BLaER1 treated with 17β-estradiol and CSF1 and Interleukin-3, amounts not matched to agents 10 nM and 100 nM (cell line): ENCODE measurements at regions not wholly inside any gene's neighbourhood (a gene's known extent, or its start where the extent isn't known, plus 50 kb on each side); places are given as distances from the start of the nearest gene placed in this dataset.

Experiments used
- H3K27ac ChIP-seq, 11 experiments: shearing (Covaris generic); formaldehyde crosslinking; 2 replicates each; pipeline ENCODE4 v1.8.1; 2022
- H3K27me3 ChIP-seq, 11 experiments: shearing (Covaris generic); formaldehyde crosslinking; 2 replicates each; pipeline ENCODE4 v1.8.1; 2022
- H3K36me3 ChIP-seq, 11 experiments: shearing (Covaris generic); formaldehyde crosslinking; 2 replicates each; pipeline ENCODE4 v1.8.1; 2022
- H3K4me1 ChIP-seq, 10 experiments: shearing (Covaris generic); formaldehyde crosslinking; 2 replicates each; pipeline ENCODE4 v1.8.1; 2022
- H3K4me2 ChIP-seq, 11 experiments: shearing (Covaris generic); formaldehyde crosslinking; 2 replicates each; pipeline ENCODE4 v1.8.1; 2022
- H3K4me3 ChIP-seq, 10 experiments: shearing (Covaris generic); formaldehyde crosslinking; 2 replicates each; pipeline ENCODE4 v1.8.1; 2022
- H3K9ac ChIP-seq, 11 experiments: shearing (Covaris generic); formaldehyde crosslinking; 2 replicates each; pipeline ENCODE4 v1.8.1; 2022
- H3K9me3 ChIP-seq, 11 experiments: shearing (Covaris generic); formaldehyde crosslinking; replicated peaks in 1 of 11; 2 replicates each; pipeline ENCODE4 v1.8.1; 2022
- H4K20me1 ChIP-seq, 11 experiments: shearing (Covaris generic); formaldehyde crosslinking; 2 replicates each; pipeline ENCODE4 v1.8.1; 2022
- Cebpa-rat ChIP-seq, 11 experiments: shearing (Covaris generic); IDR thresholded peaks; 2 replicates each; pipeline ENCODE4 v1.8.1; 2022

DNA sequence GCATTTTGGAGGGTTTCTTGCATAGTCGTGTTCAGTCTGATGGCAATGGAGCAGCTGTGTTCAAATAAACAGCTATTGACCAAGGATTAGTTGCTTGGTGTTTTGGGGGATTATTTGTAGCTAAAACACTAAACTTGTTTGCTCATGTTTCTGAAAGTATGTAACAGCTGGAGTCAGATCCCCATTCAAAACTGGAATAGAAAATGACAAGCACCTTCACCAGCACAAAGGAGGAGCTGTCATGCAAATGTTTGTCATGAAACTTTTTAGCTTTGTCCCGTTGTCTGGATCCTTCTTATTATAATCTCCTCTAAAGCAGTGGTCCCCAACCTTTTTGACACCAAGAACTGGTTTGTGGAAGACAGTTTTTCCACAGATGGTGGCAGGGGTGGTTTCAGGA, 96.9 kb upstream of the ZNF236 start:
- H3K4me1 ChIP-seq = peaks cover 0 to 14% (median 10%) of the 10 kb centered on the region in 10 experiments; a peak in 16 of 20 replicates
- TF ChIP-seq Cebpa-rat (IDR thresholded peaks at IDR 0.05) = no peak
- no peak overlapping the region for H3K4me2 ChIP-seq
- no peak overlapping the region for H3K27ac ChIP-seq
- H3K9me3 ChIP-seq = peaks cover 0 to 25% (median 19%) of the 10 kb centered on the region in 11 experiments; a peak in 13 of 22 replicates
- no peak overlapping the region for H3K4me3 ChIP-seq
- no peak overlapping the region for H3K9ac ChIP-seq
- H3K36me3 ChIP-seq = no peaks in the 10 kb centered on the region
- H3K27me3 ChIP-seq = no peaks in the 10 kb centered on the region
- no peaks in the 10 kb centered on the region for H4K20me1 ChIP-seq

DNA sequence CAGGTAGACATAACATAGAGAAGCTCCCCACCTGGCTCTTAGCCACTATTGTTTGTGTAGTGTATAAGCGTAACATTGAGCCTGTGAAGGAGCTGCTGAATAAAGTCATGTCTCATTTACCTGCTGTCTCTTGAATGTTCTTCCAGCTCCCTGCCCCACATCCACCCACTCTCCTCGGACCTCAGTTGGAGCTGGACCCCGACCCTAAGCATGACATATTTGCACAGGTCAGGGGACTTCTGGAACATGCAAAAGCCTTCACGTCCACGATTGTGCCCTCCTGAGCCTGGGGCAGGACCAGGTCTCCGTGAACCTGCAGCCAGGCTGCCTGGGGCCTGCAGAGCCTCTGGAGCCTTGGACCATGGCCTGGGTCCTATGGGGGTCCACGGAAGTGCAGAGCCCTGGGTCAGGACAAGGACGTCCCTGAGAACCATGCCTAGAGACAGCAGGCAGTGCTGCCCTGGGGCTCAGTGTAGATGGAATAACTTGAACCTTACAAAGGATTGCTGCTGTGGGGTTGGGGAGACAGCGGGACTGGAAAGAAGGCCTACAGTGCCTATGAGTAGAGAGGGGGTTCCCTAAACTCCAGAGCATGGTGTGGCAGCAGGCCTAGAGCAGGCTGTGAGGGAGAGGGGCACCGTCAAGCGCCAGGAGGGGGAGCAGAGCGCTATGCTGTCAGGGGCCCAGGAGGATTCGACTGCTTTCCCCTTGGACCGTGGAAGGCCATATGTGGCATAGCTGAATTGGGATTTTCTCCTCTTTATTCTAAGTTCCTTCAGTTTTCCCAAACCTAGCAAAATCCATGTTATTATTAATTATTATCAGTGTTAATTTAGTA, 99.9 kb upstream of the ZNF236 start:
- peaks cover 0 to 13% (median 10%) of the 10 kb centered on the region in 10 experiments; a peak in 16 of 20 replicates for H3K4me1 ChIP-seq
- no peaks in the 10 kb centered on the region for H3K27me3 ChIP-seq
- no peaks in the 10 kb centered on the region for H3K36me3 ChIP-seq
- H3K9me3 ChIP-seq = peaks cover 0 to 6% (median 0%) of the 10 kb centered on the region in 11 experiments; a peak in 1 of 22 replicates
- H3K4me3 ChIP-seq = no peak overlapping the region
- no peak overlapping the region for H3K4me2 ChIP-seq
- no peak for TF ChIP-seq Cebpa-rat (IDR thresholded peaks at IDR 0.05)
- no peaks in the 10 kb centered on the region for H4K20me1 ChIP-seq
- H3K9ac ChIP-seq = no peak overlapping the region
- no peak overlapping the region for H3K27ac ChIP-seq

DNA sequence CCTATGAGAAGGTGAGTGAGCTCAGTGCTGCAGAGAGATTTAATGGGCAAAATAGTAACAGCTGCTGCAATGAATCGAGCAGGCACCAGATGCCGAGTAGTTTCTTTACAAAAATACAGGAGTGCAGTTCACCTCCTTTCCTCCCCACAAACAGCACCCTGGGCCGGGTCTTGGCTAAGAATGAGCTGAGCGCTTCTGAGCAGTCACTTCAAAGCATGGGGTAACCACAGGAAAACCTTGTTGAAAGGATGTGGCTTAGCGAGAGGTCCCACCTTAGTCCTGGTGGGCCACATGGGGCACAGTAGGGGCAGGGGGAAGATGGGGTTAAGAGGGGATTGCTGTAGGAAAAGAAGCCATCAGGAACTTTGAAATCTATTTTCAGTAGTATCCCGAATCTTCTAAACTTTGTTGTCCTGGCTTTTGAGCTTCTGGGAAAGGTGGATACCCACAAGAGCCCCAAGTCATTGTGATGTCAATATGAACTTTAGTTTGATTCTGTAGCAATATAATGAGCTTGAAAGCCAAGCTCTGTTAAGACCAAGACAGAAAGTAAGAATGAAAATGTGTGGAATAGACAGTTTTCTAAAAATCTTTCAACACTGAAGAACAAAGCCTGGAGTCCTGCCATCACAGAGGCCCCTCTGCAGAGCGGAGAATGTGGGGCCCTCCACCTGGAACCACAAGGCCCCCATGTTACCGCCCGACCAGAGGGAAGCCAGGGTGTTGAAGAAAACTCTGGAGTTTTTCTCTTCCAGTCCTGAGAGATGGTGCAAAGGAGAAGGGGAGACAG, 101.0 kb upstream of the ZNF236 start:
- H3K27me3 ChIP-seq = no peaks in the 10 kb centered on the region

DNA sequence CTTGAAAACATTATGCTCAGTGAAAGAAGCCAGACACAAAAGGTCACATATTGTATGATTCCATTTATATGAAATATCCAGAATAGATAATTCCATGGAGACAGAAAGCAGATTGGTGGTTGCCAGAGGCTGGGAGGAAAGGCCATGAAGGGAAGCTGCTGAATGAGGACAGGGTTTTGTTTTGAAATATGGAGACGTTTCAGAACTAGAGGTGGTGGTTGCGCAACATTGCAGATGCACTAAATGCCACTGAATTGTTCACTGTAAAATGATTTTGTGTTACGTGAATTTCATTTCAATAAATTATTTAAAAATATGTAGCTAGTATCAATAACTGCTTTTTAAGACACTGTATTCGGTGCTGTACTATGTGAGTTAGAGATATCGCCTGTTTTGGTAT, 101.7 kb upstream of the ZNF236 start:
- no peak overlapping the region for H3K4me3 ChIP-seq
- H3K9me3 ChIP-seq = no peaks in the 10 kb centered on the region
- H3K9ac ChIP-seq = no peak overlapping the region
- TF ChIP-seq Cebpa-rat (IDR thresholded peaks at IDR 0.05) = peak in 10 of 11 experiments; percentile 33 to 94 (median 76); a peak in 18 of 22 replicates
- peaks cover 0 to 13% (median 10%) of the 10 kb centered on the region in 10 experiments; a peak in 16 of 20 replicates for H3K4me1 ChIP-seq
- H4K20me1 ChIP-seq = no peaks in the 10 kb centered on the region
- H3K27ac ChIP-seq = no peak overlapping the region
- H3K27me3 ChIP-seq = no peaks in the 10 kb centered on the region
- H3K4me2 ChIP-seq = peak overlapping the region in 10 of 11 experiments; percentile 31 to 73 (median 56); a peak in 19 of 22 replicates
- no peaks in the 10 kb centered on the region for H3K36me3 ChIP-seq

More for the DNA sequence above, 101.0 kb upstream of the ZNF236 start:
- no peak for TF ChIP-seq Cebpa-rat (IDR thresholded peaks at IDR 0.05)
- Histone ChIP-seq H4K20me1 (no peaks in the 10 kb centered on the region), H3K36me3 (no peaks in the 10 kb centered on the region), H3K9ac (peak overlapping the region in 1 of 11 experiments; percentile 16; a peak in 1 of 22 replicates), H3K27ac (no peak overlapping the region), H3K4me1 (peaks cover 0 to 13% (median 10%) of the 10 kb centered on the region in 10 experiments; a peak in 16 of 20 replicates), H3K4me2 (peak overlapping the region in 10 of 11 experiments; percentile 31 to 73 (median 56); a peak in 20 of 22 replicates), H3K9me3 (peaks cover 0 to 6% (median 0%) of the 10 kb centered on the region in 11 experiments; a peak in 1 of 22 replicates), H3K4me3 (no peak overlapping the region)

DNA sequence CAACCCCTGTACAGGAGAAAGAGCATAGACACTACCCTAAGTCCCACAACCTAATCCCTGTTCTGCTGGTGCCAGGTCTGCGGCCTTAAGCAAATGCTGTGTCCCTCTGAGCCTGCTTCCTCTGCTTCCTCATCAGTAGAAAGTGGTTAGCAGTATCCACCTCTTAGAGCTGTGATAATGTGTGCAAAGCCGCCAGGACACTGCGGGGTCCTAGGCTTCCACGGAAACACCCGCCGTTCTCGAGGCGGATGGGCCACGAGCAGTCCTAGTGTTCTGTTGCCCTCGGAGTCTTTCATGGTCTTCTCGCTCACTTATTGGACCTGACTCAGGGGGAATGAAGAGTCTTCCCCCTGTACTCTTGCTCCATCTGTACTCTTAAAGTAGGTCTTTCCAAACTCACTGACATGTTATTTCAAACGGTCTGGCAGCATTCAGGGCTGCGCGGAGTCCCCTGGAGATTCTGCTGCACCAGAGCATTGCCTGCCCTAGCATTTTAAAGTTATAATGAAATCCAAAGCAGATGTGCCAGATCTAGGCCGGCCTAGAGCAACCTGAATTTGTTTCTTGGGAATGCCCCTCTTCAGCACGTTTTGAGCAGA, 107.2 kb upstream of the ZNF236 start:
- no peaks in the 10 kb centered on the region for H3K36me3 ChIP-seq
- H3K27me3 ChIP-seq = no peaks in the 10 kb centered on the region
- no peak overlapping the region for H3K9ac ChIP-seq
- H3K4me2 ChIP-seq = no peak overlapping the region
- peaks cover 0 to 13% (median 8%) of the 10 kb centered on the region in 10 experiments; a peak in 11 of 20 replicates for H3K4me1 ChIP-seq
- H3K27ac ChIP-seq = no peak overlapping the region
- no peak for TF ChIP-seq Cebpa-rat (IDR thresholded peaks at IDR 0.05)
- no peak overlapping the region for H3K4me3 ChIP-seq
- H4K20me1 ChIP-seq = no peaks in the 10 kb centered on the region
- no peaks in the 10 kb centered on the region; a peak in 1 of 22 replicates for H3K9me3 ChIP-seq

DNA sequence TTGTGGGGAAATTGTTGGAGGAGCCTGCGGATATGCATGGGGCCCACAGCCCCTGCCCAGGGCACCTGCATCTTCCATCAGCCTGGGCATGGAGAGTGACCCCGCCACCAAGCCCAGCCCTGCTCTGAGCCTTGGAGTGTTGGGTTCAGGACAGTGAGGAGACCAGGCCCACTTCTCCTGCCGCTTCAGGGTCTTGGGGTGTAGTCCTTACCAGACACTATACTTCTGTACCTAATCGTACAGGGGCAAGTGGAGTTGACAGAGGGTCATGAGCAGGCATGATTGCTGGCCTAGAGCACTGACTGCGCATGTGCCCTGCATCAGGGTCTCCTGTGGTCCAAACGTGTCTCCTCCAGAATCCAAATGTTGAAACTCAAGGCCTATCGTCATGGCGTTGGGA, 108.9 kb upstream of the ZNF236 start:
- no peak for TF ChIP-seq Cebpa-rat (IDR thresholded peaks at IDR 0.05)
- Histone ChIP-seq H3K4me3 (no peak overlapping the region), H3K9ac (no peak overlapping the region), H4K20me1 (no peaks in the 10 kb centered on the region), H3K4me1 (peaks cover 0 to 15% (median 8%) of the 10 kb centered on the region in 10 experiments; a peak in 11 of 20 replicates), H3K27ac (no peak overlapping the region), H3K27me3 (no peaks in the 10 kb centered on the region), H3K36me3 (no peaks in the 10 kb centered on the region), H3K4me2 (peak overlapping the region in 5 of 11 experiments; percentile 34 to 61 (median 48); a peak in 7 of 22 replicates), H3K9me3 (no peaks in the 10 kb centered on the region; a peak in 1 of 22 replicates)

DNA sequence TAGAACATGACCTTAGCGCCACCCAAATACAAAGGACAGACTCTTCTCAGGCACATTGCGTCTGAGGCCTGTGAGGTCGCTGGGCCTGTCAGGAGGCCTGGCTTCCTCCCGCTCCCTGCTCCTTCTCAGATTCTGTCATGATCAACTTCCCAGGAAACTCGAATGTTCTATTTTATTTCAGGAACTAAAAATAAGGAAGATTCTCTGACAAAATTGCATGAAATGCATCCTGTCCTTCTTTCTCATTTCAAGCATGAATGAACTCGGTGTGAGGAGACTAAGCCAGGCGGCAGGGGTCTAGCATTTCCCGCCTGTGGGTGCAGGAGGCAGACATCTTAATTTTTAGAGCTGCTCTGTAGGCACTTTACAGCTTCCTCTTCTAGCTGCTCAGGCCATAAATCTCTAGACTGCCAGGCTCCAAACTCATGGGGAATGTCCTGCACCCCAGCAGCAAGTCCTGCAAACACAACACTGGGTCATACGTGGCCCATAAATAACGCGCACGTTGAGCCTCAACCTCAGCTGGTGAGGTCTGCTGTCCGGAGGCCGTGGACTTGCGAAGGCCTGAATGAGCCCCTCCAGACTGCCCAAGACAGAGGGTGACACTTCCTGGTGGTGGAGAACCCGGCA, 109.7 kb upstream of the ZNF236 start:
- H3K9ac ChIP-seq = no peak overlapping the region
- H3K27ac ChIP-seq = no peak overlapping the region
- H3K27me3 ChIP-seq = no peaks in the 10 kb centered on the region
- H3K4me2 ChIP-seq = peak overlapping the region in 5 of 11 experiments; percentile 34 to 61 (median 48); a peak in 10 of 22 replicates
- H3K9me3 ChIP-seq = no peaks in the 10 kb centered on the region; a peak in 1 of 22 replicates
- no peak for TF ChIP-seq Cebpa-rat (IDR thresholded peaks at IDR 0.05)
- peaks cover 0 to 15% (median 8%) of the 10 kb centered on the region in 10 experiments; a peak in 11 of 20 replicates for H3K4me1 ChIP-seq
- no peaks in the 10 kb centered on the region for H4K20me1 ChIP-seq
- no peak overlapping the region for H3K4me3 ChIP-seq
- no peaks in the 10 kb centered on the region for H3K36me3 ChIP-seq
